ENCODE measurements at regions not wholly inside any gene's neighbourhood (a gene's known extent, or its start where the extent isn't known, plus 50 kb on each side); places are given as distances from the start of the nearest gene placed in this dataset.

- Histone ChIP-seq H3K27ac (ENCODE audit: low read length) (no peak overlapping the region), H3K4me2 (ENCODE audit: low read length) (no peak overlapping the region), H2AFZ (ENCODE audit: low read depth, low read length) (no peak overlapping the region), H3K27me3 (ENCODE audit: insufficient read depth, low read depth, low read length) (no peaks in the 10 kb centered on the region), H3K9me3 (ENCODE audit: low read length) (no peaks in the 10 kb centered on the region), H3F3A (ENCODE audit: insufficient read depth, low read length, poor library complexity, severe bottlenecking) (no peaks in the 10 kb centered on the region), H3K79me2 (replicated peaks; ENCODE audit: insufficient read depth, low read length) (no peaks in the 10 kb centered on the region), H3K9me2 (ENCODE audit: insufficient read depth, low read length) (no peaks in the 10 kb centered on the region), H3K9ac (ENCODE audit: low read length) (no peak overlapping the region), H4K20me1 (ENCODE audit: insufficient read depth) (no peaks in the 10 kb centered on the region), H3K4me3 (ENCODE audit: low read length) (no peak overlapping the region), H3K36me3 (ENCODE audit: insufficient read depth, low read length) (no peaks in the 10 kb centered on the region)
- TF ChIP-seq, protein P1, sequence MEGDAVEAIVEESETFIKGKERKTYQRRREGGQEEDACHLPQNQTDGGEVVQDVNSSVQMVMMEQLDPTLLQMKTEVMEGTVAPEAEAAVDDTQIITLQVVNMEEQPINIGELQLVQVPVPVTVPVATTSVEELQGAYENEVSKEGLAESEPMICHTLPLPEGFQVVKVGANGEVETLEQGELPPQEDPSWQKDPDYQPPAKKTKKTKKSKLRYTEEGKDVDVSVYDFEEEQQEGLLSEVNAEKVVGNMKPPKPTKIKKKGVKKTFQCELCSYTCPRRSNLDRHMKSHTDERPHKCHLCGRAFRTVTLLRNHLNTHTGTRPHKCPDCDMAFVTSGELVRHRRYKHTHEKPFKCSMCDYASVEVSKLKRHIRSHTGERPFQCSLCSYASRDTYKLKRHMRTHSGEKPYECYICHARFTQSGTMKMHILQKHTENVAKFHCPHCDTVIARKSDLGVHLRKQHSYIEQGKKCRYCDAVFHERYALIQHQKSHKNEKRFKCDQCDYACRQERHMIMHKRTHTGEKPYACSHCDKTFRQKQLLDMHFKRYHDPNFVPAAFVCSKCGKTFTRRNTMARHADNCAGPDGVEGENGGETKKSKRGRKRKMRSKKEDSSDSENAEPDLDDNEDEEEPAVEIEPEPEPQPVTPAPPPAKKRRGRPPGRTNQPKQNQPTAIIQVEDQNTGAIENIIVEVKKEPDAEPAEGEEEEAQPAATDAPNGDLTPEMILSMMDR (IDR thresholded peaks at IDR 0.05; ENCODE audit: poor library complexity, severe bottlenecking) = no peak
- TF ChIP-seq EP300 (conservative IDR thresholded peaks at IDR 0.05; ENCODE audit: poor library complexity, severe bottlenecking) (no peak), REST (IDR thresholded peaks at IDR 0.05; ENCODE audit: borderline replicate concordance) (no peak), EZH2 (IDR thresholded peaks at IDR 0.05; ENCODE audit: borderline replicate concordance, insufficient read depth, low read length, poor library complexity, severe bottlenecking) (no peak), SMC3 (conservative IDR thresholded peaks at IDR 0.05; ENCODE audit: poor library complexity) (no peak), RAD21 (conservative IDR thresholded peaks at IDR 0.05) (no peak), MXI1 (conservative IDR thresholded peaks at IDR 0.05; ENCODE audit: poor library complexity, severe bottlenecking) (no peak), POLR2AphosphoS5 (IDR thresholded peaks at IDR 0.05) (no peak)
Measured at GRCh38 chr9:105054491-105054890, 126.5 kb upstream of the ABCA1 start.

- H3K4me3 ChIP-seq (ENCODE audit: low read length) = no peak overlapping the region
- no peak overlapping the region for H3K27ac ChIP-seq (ENCODE audit: low read length)
- H3F3A ChIP-seq (ENCODE audit: insufficient read depth, low read length, poor library complexity, severe bottlenecking) = no peaks in the 10 kb centered on the region
- no peaks in the 10 kb centered on the region for H3K9me2 ChIP-seq (ENCODE audit: insufficient read depth, low read length)
- no peaks in the 10 kb centered on the region for H4K20me1 ChIP-seq (ENCODE audit: insufficient read depth)
- H2AFZ ChIP-seq (ENCODE audit: low read depth, low read length) = no peak overlapping the region
- H3K9me3 ChIP-seq (ENCODE audit: low read length) = no peaks in the 10 kb centered on the region
- H3K4me2 ChIP-seq (ENCODE audit: low read length) = no peak overlapping the region
- H3K36me3 ChIP-seq (ENCODE audit: insufficient read depth, low read length) = no peaks in the 10 kb centered on the region
- no peak overlapping the region for H3K9ac ChIP-seq (ENCODE audit: low read length)
- H3K79me2 ChIP-seq (replicated peaks; ENCODE audit: insufficient read depth, low read length) = no peaks in the 10 kb centered on the region
- H3K27me3 ChIP-seq (ENCODE audit: insufficient read depth, low read depth, low read length) = no peaks in the 10 kb centered on the region
- TF ChIP-seq MXI1 (conservative IDR thresholded peaks at IDR 0.05; ENCODE audit: poor library complexity, severe bottlenecking) = no peak
- TF ChIP-seq REST (IDR thresholded peaks at IDR 0.05; ENCODE audit: borderline replicate concordance) = no peak
- TF ChIP-seq TAF1 (IDR thresholded peaks at IDR 0.05; ENCODE audit: low read depth) = no peak
- TF ChIP-seq EP300 (conservative IDR thresholded peaks at IDR 0.05; ENCODE audit: poor library complexity, severe bottlenecking) = no peak
Measured at GRCh38 chr9:105055917-105056316, 128.0 kb upstream of the ABCA1 start.
